Trophoblast cell (in vitro differentiated cells and primary cell): ENCODE measurements at regions not wholly inside any gene's neighbourhood (a gene's known extent, or its start where the extent isn't known, plus 50 kb on each side); places are given as distances from the start of the nearest gene placed in this dataset.

Experiments
- DNase-seq, 2 donors: peaks; one replicate each; pipeline ENCODE4 v3.0.0-alpha.2; 2016
- H2AFZ ChIP-seq: 2 replicates; pipeline ENCODE4 v1.6.1; 2013; ENCODE audit warnings: low read length, moderate library complexity, mild to moderate bottlenecking; ENCODE audit not compliant: insufficient read depth, poor library complexity
- H2AK5ac ChIP-seq: 2 replicates; pipeline ENCODE4 v1.6.1; 2013; ENCODE audit warnings: mild to moderate bottlenecking, low read length
- H2BK120ac ChIP-seq: 2 replicates; pipeline ENCODE4 v1.6.1; 2013; ENCODE audit warnings: low read length, mild to moderate bottlenecking, moderate library complexity; ENCODE audit not compliant: insufficient read depth, poor library complexity
- H2BK12ac ChIP-seq: 2 replicates; pipeline ENCODE4 v1.6.1; 2013; ENCODE audit warnings: mild to moderate bottlenecking, low read length, moderate library complexity
- H2BK5ac ChIP-seq: 2 replicates; pipeline ENCODE4 v1.6.1; 2013; ENCODE audit warnings: low read length, low read depth, moderate library complexity, mild to moderate bottlenecking; ENCODE audit not compliant: poor library complexity
- H3K14ac ChIP-seq: 2 replicates; pipeline ENCODE4 v1.6.1; 2013; ENCODE audit warnings: mild to moderate bottlenecking, low read length
- H3K18ac ChIP-seq: 2 replicates; pipeline ENCODE4 v1.6.1; 2013; ENCODE audit warnings: mild to moderate bottlenecking, low read length
- H3K23ac ChIP-seq: 2 replicates; pipeline ENCODE4 v1.6.1; 2013; ENCODE audit warnings: low read length
- H3K27ac ChIP-seq: 2 replicates; pipeline ENCODE4 v1.5.1; 2013; ENCODE audit warnings: low read depth, mild to moderate bottlenecking, inconsistent platforms, low read length, moderate library complexity
- H3K27me3 ChIP-seq: 2 replicates; pipeline ENCODE4 v1.6.1; 2013; ENCODE audit warnings: inconsistent platforms, mild to moderate bottlenecking, low read length, moderate library complexity; ENCODE audit not compliant: insufficient read depth
- H3K36me3 ChIP-seq, 2 experiments: 1 replicate in 1 of 2; 2 replicates in 1 of 2; pipeline ENCODE4 v1.6.1; 2013; ENCODE audit warnings: low read length in 2 of 2, mild to moderate bottlenecking in 2 of 2, moderate library complexity in 1 of 2; ENCODE audit not compliant: insufficient read depth in 2 of 2, control insufficient read depth in 1 of 2
- H3K4ac ChIP-seq: 2 replicates; pipeline ENCODE4 v1.6.1; 2013; ENCODE audit warnings: low read depth, mild to moderate bottlenecking, low read length, moderate library complexity
- H3K4me1 ChIP-seq, 2 experiments: 1 replicate in 1 of 2; 2 replicates in 1 of 2; pipeline ENCODE4 v1.6.1; 2013; ENCODE audit warnings: low read length in 2 of 2, mild to moderate bottlenecking in 2 of 2, moderate library complexity in 1 of 2; ENCODE audit not compliant: insufficient read depth in 2 of 2, control insufficient read depth in 1 of 2
- H3K4me2 ChIP-seq: 2 replicates; pipeline ENCODE4 v1.6.1; 2013; ENCODE audit warnings: inconsistent platforms, mild to moderate bottlenecking, low read length, moderate library complexity
- H3K4me3 ChIP-seq: 2 replicates; pipeline ENCODE4 v1.5.1; 2013; ENCODE audit warnings: mild to moderate bottlenecking, low read depth, low read length, inconsistent platforms
- H3K79me1 ChIP-seq: one replicate; pipeline ENCODE4 v1.6.1; 2013; ENCODE audit warnings: low read length
- H3K79me2 ChIP-seq: 2 replicates; pipeline ENCODE4 v1.6.1; 2013; ENCODE audit warnings: low read length, mild to moderate bottlenecking; ENCODE audit not compliant: control insufficient read depth, insufficient read depth, poor library complexity
- H3K9ac ChIP-seq: 2 replicates; pipeline ENCODE4 v1.6.1; 2013; ENCODE audit warnings: mild to moderate bottlenecking, low read length
- H3K9me3 ChIP-seq: 2 replicates; pipeline ENCODE4 v1.6.1; 2013; ENCODE audit warnings: low read depth, mild to moderate bottlenecking, control low read depth, inconsistent platforms, low read length; ENCODE audit not compliant: insufficient read depth
- H4K12ac ChIP-seq: 2 replicates; pipeline ENCODE4 v1.6.1; 2013; ENCODE audit warnings: low read depth, mild to moderate bottlenecking, low read length, moderate library complexity
- H4K8ac ChIP-seq: 2 replicates; pipeline ENCODE4 v1.6.1; 2013; ENCODE audit warnings: low read depth, mild to moderate bottlenecking, low read length, moderate library complexity
- H4K91ac ChIP-seq: one replicate; pipeline ENCODE4 v1.6.1; 2013; ENCODE audit warnings: low read depth, mild to moderate bottlenecking, low read length, moderate library complexity
- whole genome bisulfite sequencing: extraction: QIAGEN DNeasy Blood & Tissue Kit; methylation state at CpG from one replicate; pipeline ENCODE4 v1.1.7; 2013; ENCODE audit warnings: missing lambda C conversion rate; ENCODE audit not compliant: insufficient read length, insufficient coverage; ENCODE audit errors: extremely low coverage; 5-methylcytosine and 5-hydroxymethylcytosine counted together

GRCh38 chr7:118699222-118699621, 474.7 kb downstream of the ANKRD7 start:
- Histone ChIP-seq H4K12ac (no peak overlapping the region), H3K9ac (no peak overlapping the region)
- WGBS: no CpG with 5 or more reads among the region's 4 CpGs

GRCh38 chr7:118708741-118709140, 484.2 kb downstream of the ANKRD7 start:
- Histone ChIP-seq H3K4me1 (no peaks in the 10 kb centered on the region), H3K27me3 (no peaks in the 10 kb centered on the region), H3K36me3 (no peaks in the 10 kb centered on the region), H3K79me2 (no peaks in the 10 kb centered on the region), H3K14ac (no peak overlapping the region), H2BK120ac (no peak overlapping the region), H3K4me3 (no peak overlapping the region), H3K27ac (no peak overlapping the region), H3K4me2 (no peak overlapping the region), H2BK5ac (no peak overlapping the region), H3K4ac (no peak overlapping the region), H3K18ac (no peak overlapping the region), H2BK12ac (no peak overlapping the region), H4K8ac (no peak overlapping the region), H3K79me1 (no peaks in the 10 kb centered on the region), H3K23ac (no peak overlapping the region), H4K12ac (no peak overlapping the region), H2AK5ac (no peak overlapping the region), H3K9ac (no peak overlapping the region), H2AFZ (no peak overlapping the region), H4K91ac (no peak overlapping the region), H3K9me3 (no peaks in the 10 kb centered on the region)
- DNase-seq: no peak
- WGBS: no CpG with 5 or more reads among the region's 1 CpG

More at GRCh38 chr7:118699222-118699621, 474.7 kb downstream of the ANKRD7 start:
- Histone ChIP-seq H4K8ac (no peak overlapping the region), H3K27me3 (no peaks in the 10 kb centered on the region), H4K91ac (no peak overlapping the region), H3K23ac (no peak overlapping the region), H3K79me2 (no peaks in the 10 kb centered on the region), H3K14ac (no peak overlapping the region), H3K4me1 (no peaks in the 10 kb centered on the region), H2BK12ac (no peak overlapping the region), H3K9me3 (no peaks in the 10 kb centered on the region), H2AK5ac (no peak overlapping the region), H3K4ac (no peak overlapping the region), H3K18ac (no peak overlapping the region), H3K79me1 (no peaks in the 10 kb centered on the region), H2BK5ac (no peak overlapping the region), H3K27ac (no peak overlapping the region), H3K4me3 (no peak overlapping the region), H2BK120ac (no peak overlapping the region), H2AFZ (no peak overlapping the region), H3K36me3 (no peaks in the 10 kb centered on the region), H3K4me2 (no peak overlapping the region)
- no peak for DNase-seq

DNA sequence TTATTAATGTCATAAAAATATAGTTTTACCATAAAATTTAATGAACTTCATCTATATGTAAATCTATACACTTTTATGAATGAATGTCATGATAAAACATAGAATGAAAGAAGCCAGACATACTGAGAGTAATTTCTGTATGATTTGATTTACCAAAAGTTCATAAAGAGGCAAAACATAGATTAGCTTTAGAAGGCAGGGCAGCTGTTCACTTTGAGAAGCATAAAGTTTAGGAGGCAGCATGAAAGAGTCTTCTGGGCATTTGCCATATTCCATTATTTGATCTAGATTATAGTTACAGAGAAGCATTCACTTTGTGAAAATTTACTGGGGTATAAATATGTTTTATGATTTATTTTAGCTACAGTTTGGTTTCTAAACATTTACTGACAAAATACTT, 487.2 kb downstream of the ANKRD7 start:
- Histone ChIP-seq H3K4me1 (no peaks in the 10 kb centered on the region), H3K27ac (no peak overlapping the region), H2AK5ac (no peak overlapping the region), H3K9me3 (no peaks in the 10 kb centered on the region), H3K27me3 (no peaks in the 10 kb centered on the region), H4K12ac (no peak overlapping the region), H3K4me2 (no peak overlapping the region), H3K4me3 (no peak overlapping the region), H3K14ac (no peak overlapping the region), H2BK12ac (no peak overlapping the region), H3K9ac (no peak overlapping the region), H2BK5ac (no peak overlapping the region), H3K4ac (no peak overlapping the region), H3K79me1 (no peaks in the 10 kb centered on the region), H4K91ac (no peak overlapping the region), H3K23ac (no peak overlapping the region), H2AFZ (no peak overlapping the region), H4K8ac (no peak overlapping the region), H3K18ac (no peak overlapping the region), H3K36me3 (no peaks in the 10 kb centered on the region), H2BK120ac (no peak overlapping the region), H3K79me2 (no peaks in the 10 kb centered on the region)
- DNase-seq: no peak

- no peak overlapping the region for H3K23ac ChIP-seq
- H2AFZ ChIP-seq: no peak overlapping the region
- no peaks in the 10 kb centered on the region for H3K4me1 ChIP-seq
- no peaks in the 10 kb centered on the region for H3K79me2 ChIP-seq
- H3K18ac ChIP-seq: no peak overlapping the region
- no peaks in the 10 kb centered on the region for H3K9me3 ChIP-seq
- H3K79me1 ChIP-seq: no peaks in the 10 kb centered on the region
- no peak overlapping the region for H2BK5ac ChIP-seq
- H4K91ac ChIP-seq: no peak overlapping the region
- H3K4ac ChIP-seq: no peak overlapping the region
- H3K36me3 ChIP-seq: no peaks in the 10 kb centered on the region
- no peak overlapping the region for H3K14ac ChIP-seq
- DNase-seq: no peak
- H4K8ac ChIP-seq: no peak overlapping the region
- no peak overlapping the region for H3K4me3 ChIP-seq
- no peaks in the 10 kb centered on the region for H3K27me3 ChIP-seq
- no peak overlapping the region for H2AK5ac ChIP-seq
- no peak overlapping the region for H3K4me2 ChIP-seq
- H3K9ac ChIP-seq: no peak overlapping the region
- no peak overlapping the region for H4K12ac ChIP-seq
- no peak overlapping the region for H2BK12ac ChIP-seq
- no CpG with 5 or more reads among the region's 4 CpGs for WGBS
- no peak overlapping the region for H3K27ac ChIP-seq
- H2BK120ac ChIP-seq: no peak overlapping the region
These were observed 488.5 kb downstream of the ANKRD7 start for GRCh38 chr7:118713039-118713438.
